ENCODE measurements at regions not wholly inside any gene's neighbourhood (a gene's known extent, or its start where the extent isn't known, plus 50 kb on each side); places are given as distances from the start of the nearest gene placed in this dataset.

GRCh38 chr1:67555461-67556296 lies 125.5 kb upstream of the SERBP1 start:
- DNase-seq (ENCODE audit: low read depth), result no peak
- no peak for TF ChIP-seq CTCF (conservative IDR thresholded peaks at IDR 0.05; ENCODE audit: low read length)
- no peak overlapping the region for H3K4me3 ChIP-seq (ENCODE audit: low read length)

- no peak overlapping the region for H3K4me3 ChIP-seq (ENCODE audit: low read length)
- DNase-seq (ENCODE audit: low read depth), result no peak
- no peak for TF ChIP-seq CTCF (conservative IDR thresholded peaks at IDR 0.05; ENCODE audit: low read length)
These were observed 126.2 kb upstream of the SERBP1 start for GRCh38 chr1:67556297-67556900.

GRCh38 chr1:67557696-67558448 lies 127.1 kb upstream of the GADD45A start:
- DNase-seq (ENCODE audit: low read depth), result no peak
- H3K4me3 ChIP-seq (ENCODE audit: low read length), result no peak overlapping the region
- TF ChIP-seq CTCF (conservative IDR thresholded peaks at IDR 0.05; ENCODE audit: low read length), result no peak

GRCh38 chr1:67558449-67559193 lies 126.4 kb upstream of the GADD45A start:
- H3K4me3 ChIP-seq (ENCODE audit: low read length), result peak overlapping the region; percentile 54
- DNase-seq (ENCODE audit: low read depth), result no peak
- TF ChIP-seq CTCF (conservative IDR thresholded peaks at IDR 0.05; ENCODE audit: low read length), result no peak

GRCh38 chr1:67559222-67559700 lies 125.7 kb upstream of the GADD45A start:
- H3K4me3 ChIP-seq (ENCODE audit: low read length), result peak overlapping the region; percentile 54
- no peak for TF ChIP-seq CTCF (conservative IDR thresholded peaks at IDR 0.05; ENCODE audit: low read length)
- DNase-seq (ENCODE audit: low read depth), result peak; percentile 76

GRCh38 chr1:67560580-67561255 lies 124.3 kb upstream of the GADD45A start:
- H3K4me3 ChIP-seq (ENCODE audit: low read length), result no peak overlapping the region
- TF ChIP-seq CTCF (conservative IDR thresholded peaks at IDR 0.05; ENCODE audit: low read length), result no peak
- peak; percentile 47 for DNase-seq (ENCODE audit: low read depth)

All from AG10803 (cell line).